ENCODE measurements at regions not wholly inside any gene's neighbourhood (a gene's known extent, or its start where the extent isn't known, plus 50 kb on each side); places are given as distances from the start of the nearest gene placed in this dataset.

DNA sequence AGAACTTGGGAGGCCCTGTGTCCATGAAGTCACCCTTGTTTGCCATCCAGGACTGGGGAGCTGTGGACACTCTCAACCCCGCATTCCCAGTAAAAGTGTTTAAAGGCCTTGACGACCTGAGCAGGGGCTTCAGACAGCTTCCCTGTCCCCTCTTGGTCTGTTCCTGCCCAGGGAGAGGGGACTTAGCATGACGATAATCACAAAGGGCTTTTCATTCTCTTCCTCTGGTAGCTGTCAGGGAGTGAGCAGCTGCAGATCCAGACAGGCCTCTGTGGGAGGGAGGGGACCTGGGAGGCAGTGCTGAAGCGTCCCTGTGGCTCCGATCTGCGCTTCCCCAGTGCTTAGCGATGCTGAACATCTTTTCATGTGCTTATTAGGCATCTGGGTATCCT lies 77.8 kb upstream of the HS6ST1 start:
- TF ChIP-seq POLR2AphosphoS5 (IDR thresholded peaks at IDR 0.05; ENCODE audit: low read depth, low read length) (no peak), POU2F2 (IDR thresholded peaks at IDR 0.05; ENCODE audit: low read depth, low read length) (no peak), POLR2A (IDR thresholded peaks at IDR 0.05; ENCODE audit: low read depth, low read length) (no peak)
